HG02973 (cell line): ENCODE measurements at regions not wholly inside any gene's neighbourhood (a gene's known extent, or its start where the extent isn't known, plus 50 kb on each side); places are given as distances from the start of the nearest gene placed in this dataset.

Experiments used
- ATAC-seq: cut with Tn5 transposase; IDR thresholded peaks from one replicate; pipeline ENCODE4 v1.9.1; 2021; ENCODE audit warnings: moderate library complexity; ENCODE audit not compliant: unreplicated experiment

DNA sequence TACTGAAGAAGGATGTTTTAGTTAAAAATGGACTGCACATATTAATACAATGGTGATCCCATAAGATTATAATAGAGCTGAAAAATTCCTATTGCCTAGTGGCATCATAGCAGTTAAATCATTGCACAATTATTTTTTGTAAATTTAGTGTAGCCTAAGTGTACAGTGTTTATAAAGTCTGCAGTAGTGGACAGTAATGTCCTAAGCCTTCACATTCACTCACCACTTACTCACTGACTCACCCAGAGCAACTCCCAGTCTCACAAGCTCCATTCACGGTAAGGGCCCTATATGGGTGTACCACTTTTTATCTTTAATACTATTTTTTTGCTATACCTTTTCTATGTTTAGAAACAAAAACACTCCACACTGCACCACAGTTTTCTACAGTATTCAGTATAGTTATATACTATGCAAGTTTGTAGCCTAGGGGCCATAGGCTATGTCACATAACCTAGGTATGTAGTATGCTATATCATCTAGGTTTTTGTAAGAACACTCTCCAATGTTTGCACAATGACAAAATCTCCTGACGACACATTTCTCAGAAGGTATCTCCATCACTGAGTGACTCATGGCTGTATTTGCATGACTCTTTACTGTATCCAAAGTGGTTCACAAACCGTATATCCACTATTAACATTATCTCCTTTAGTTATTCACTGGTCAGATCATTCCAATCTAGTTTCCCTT, 536.0 kb downstream of the KLF12 start:
- ATAC-seq, result no peak

GRCh38 chr13:73596382-73596781, 537.6 kb downstream of the KLF5 start:
- ATAC-seq, result no peak

DNA sequence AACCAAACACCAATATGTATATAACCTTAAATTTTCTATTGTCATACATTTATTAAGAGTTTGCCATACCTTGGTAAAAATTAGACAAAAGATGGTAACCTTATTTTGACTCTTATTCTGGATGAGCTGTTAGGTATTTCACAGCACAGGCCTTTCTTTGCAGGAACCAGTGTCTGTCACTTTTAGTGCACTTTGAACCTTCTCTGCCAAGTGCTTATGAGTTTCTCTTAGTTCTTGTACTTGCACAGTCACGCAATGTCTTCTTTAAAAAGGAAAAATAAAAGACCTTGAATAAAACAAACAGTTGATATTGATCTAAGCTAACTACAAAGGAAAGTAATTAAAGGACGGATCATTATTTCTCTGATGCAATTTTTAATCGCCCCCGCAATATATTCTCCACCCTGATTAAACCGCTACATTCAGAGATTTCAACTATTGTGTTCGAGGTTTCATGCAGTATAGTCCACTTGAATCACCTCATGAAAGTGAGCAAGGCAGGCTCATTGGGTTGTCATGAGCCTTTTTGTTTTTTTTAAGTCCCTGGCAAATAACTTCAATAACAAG, 534.5 kb downstream of the KLF5 start:
- no peak for ATAC-seq

DNA sequence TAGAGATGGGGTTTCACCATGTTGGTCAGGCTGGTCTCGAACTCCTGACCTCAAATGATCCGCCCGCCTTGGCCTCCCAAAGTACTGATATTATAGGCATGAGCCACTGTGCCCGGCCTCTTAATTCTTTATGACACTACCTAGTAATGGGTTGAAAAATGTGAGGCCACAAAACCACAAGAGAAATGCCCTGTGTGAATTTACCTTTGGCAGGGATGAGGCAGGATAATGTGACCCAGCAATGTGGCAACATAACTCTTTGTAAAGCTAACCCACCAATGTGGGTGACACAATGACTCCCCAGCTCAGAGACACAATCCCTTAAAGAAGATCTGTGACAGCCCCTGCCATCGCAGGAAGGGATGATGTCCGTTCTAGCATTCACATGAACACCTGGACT, 533.1 kb downstream of the KLF5 start:
- no peak for ATAC-seq

DNA sequence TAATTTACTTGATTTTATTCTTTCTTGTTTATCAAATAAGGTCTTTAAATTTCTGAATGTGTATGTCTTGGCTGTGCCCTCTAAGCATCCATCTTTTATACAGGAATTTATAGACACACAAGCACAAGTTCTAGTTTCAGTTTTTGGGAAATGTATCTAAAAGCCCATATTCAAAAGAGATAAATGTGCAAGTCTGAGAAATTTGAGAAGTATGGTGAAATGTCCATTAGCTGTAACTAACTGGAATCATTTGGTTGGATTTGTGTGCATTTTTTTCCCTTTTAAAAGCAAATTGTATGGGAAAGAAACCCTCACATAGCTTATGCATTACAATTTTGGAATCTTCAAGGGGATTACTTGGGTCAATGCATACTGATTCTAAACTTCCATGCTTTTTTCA, 532.0 kb downstream of the KLF5 start:
- no peak for ATAC-seq

- ATAC-seq, result no peak
Observed at GRCh38 chr13:73585236-73585635, 526.4 kb downstream of the KLF5 start.

- ATAC-seq, result no peak
Observed at GRCh38 chr13:73583331-73583730, 524.5 kb downstream of the KLF5 start.

DNA sequence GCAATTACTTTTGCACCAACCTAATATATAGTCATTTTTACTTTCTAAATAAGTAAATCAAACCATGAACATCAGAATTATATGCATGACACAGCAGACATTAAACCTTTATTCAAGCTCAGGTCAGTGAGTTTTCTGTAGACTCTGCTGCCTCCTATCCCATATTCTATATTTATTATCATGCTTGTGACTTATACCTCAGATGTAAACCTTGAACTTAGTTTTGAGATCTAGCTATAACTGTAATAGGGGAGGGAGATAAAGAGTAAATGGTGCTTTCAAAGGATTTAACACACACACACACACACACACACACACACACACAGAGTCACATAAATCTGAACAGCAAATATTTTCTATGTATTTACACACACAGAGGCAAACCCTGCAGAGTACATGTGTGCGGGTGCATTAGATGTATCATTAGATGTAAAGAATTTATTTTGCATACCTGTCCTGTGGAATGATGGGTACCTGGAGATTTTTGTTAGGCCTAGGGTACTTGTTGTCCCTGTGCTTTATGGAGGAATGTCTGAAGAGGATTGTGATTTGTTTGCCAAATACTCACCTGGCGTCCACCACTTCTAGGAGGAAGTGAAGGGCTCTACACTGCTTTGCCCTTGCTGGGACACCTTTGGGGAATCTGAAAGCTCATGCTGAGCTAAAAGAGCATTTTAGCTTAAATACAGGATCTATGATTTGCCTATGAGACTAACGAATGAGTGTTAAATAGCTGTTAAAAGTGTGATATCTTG, 521.9 kb downstream of the KLF5 start:
- no peak for ATAC-seq

DNA sequence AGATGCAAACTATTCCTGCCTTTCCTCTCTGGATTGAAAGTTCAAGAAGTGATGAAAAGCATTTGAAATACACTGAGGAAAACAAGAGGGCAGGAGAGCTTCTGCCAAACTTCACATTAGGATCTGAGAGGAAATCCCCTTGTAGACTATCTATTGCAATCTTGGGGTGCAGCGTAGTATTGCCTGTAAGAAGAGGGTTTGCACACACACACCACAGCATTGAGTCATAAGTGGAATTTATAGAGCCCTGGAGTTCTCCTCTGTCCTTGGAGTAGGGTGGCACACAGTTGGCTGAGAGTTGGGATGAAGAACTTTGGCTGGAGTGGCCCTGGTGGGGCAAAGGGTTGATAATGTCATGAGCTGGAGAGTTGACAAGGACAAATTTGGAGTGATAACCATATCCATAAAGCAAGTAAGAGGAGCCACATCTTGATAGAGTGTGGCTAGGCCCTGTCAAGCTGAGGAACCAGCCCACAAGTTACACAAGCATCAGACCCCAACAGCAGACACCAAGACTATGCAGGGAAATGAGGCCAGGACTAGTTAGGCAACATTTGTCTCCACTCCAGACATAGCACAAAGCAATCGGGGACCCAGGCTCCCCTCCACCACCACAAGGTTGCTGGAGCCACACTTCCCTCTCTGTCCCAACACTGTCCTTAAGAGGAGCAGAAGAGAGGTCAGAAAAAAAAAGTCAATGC, 520.9 kb downstream of the KLF5 start:
- ATAC-seq, result no peak

- ATAC-seq, result no peak
Observed at GRCh38 chr13:73578251-73578875, 519.6 kb downstream of the KLF5 start.

DNA sequence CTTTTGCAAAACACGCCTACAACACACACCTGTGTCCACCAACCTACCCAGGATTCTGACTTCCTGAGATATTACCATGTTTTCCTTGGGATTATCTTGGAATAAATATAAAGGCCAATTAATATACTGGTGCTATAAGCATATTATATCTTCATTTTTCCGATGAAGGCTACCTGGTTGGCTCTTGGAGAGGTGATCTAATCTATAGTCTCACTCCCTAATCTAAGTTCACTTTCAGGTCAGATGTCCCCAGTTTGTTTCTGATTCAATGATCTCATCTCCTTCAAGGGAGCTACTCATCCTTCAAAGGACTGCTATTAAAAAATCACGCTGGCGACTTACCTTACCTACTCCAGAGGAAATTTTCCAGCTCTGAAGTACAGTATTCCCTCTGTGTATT, 517.5 kb downstream of the KLF5 start:
- ATAC-seq, result no peak

DNA sequence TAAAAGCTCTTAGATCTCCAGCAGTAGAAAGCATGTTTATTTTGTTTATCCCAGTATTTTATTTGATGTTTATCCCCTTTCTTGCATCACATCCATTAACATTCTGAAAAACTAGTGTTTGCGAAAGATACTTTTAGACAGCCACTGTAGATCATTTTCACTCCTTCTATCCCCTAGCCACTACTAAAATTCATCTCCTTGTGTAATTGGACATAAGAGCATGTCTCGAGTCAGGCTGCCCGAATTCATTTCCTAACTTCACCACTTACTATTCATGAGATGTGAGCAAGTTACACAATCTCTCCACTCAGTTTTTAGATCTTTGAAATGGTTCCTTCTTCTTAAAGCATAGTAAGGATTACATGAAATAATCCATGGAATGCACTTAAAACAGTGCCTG, 514.0 kb downstream of the KLF5 start:
- no peak for ATAC-seq

DNA sequence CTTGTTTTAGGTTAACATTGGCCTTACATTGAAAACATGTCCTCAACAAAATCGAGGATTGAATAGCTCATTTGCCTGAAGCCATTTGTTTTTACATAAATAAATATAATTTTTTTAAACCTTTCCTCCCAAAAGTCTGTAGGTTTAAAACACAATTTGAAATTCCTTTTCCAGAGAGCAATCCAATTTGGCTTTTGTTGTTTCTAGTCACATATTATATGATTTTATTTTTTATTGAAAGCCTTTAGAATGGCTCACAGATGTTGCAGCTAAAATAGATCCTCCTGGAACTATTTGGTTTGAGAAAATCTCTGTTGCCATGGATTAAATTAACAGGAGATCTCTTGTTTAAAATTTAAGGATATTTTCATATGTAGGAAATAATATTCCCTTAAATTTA, 512.6 kb downstream of the KLF5 start:
- no peak for ATAC-seq

- no peak for ATAC-seq
Observed at GRCh38 chr13:73556902-73557301, 498.1 kb downstream of the KLF5 start.

DNA sequence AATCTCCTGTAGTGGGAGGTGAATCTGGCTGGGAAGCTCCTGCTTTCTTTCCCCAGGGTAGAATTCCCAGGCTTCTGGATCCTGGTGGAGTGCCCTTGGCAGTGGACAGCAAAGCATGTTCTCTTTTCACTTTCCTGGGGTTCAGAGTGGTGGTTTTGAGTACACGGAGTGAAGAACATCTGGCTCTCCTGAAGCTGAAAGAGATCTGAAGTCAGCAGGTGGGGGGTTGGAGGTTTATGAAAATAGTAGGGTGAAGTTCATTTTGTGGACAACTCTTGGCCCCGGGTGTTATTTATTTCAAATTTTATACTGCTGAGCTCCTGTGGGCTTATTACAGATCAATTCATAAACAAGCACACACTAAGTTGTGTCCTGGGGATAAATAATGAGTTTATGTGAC, 497.3 kb downstream of the KLF5 start:
- ATAC-seq, result no peak

DNA sequence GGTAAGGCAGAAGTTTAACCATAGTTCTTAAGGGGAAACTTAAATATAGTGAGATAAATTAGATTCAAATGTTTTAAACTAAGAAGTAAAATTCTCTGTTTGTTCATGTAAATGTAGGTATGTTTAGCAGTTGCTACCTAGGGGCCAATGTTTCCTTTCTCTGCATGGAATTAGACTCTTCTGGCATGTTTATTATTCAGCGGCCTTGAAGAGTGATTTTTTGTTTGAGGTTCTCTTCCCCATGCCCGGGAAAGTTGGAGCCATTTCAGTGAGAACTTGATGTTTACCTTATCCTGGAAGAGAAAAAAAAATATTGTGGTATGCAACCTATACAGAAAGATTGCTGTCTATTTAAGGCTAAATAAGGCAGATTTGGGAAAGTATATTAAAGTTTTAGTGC, 492.9 kb downstream of the KLF5 start:
- no peak for ATAC-seq

- no peak for ATAC-seq
Observed at GRCh38 chr13:73549717-73550116, 490.9 kb downstream of the KLF5 start.

DNA sequence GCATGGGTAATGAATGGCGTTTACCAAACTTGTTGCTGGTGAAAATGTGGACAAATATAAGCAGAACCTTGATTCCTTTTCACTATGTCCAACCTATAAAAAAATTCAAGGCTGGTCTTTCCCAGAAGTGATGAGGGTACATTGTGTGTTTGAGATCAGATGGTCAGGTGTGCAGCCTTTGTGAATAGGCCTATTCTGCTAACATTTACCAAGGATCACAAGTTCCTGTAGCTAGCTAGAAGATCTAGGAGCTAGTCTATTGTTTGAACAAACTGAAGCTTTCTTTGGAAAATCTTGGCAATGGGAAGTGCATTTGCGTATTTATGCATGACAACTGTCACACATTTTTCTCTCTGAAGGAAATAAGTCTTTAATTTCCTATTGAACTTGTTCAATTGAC, 489.6 kb downstream of the KLF5 start:
- no peak for ATAC-seq

DNA sequence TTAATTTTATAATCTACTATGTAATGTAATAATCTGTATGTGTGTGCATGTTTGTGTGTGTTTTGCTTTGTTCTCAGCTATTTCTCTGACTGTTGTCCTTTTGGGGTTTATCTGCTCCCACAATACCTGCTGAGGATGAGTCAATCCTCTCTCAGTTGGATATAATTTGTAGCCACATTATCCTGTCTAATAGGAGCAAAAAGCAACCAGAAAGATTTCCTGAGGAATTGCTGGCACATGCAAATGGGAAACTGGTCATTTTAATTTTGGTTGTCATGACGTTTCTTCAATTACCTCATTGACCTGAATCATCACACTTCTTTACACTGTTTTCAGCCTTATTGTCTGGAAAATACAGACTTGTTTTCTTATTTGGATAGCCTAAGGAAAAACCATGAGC, 488.4 kb downstream of the KLF5 start:
- no peak for ATAC-seq

DNA sequence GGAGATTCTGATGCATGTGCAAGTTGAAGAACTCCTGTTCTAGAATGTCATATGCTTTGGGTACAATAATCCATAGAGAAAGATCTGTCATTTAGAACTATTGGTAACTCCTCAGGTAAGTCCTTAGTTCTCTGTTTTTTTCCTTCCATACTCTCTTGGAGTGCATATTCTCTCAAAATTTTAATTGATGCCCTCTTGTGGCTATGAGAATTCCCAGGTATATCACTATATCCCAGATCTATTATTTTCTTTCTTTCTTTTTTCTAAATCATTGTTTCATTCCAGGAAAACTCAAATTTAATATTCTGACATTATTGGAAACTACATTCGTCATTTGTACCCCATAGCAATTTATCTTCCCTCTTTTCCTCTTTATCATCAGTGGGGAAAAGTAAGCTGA, 485.4 kb downstream of the KLF5 start:
- no peak for ATAC-seq

GRCh38 chr13:73542446-73542845, 483.6 kb downstream of the KLF5 start:
- no peak for ATAC-seq
